Stimulated activated CD8-positive, alpha-beta memory T cell treated with anti-CD3 and anti-CD28 coated beads, Interleukin-2, amount 100 ng/mL, for 48 hours (primary cell): ENCODE measurements at regions not wholly inside any gene's neighbourhood (a gene's known extent, or its start where the extent isn't known, plus 50 kb on each side); places are given as distances from the start of the nearest gene placed in this dataset.
"Not testable (repeated sequence)": the region's sequence is repeated elsewhere in the genome, so short reads cannot be mapped to it uniquely, and the experiment has no call there.

Source experiments
- DNase-seq, 2 donors: peaks; one replicate each; pipeline ENCODE4 v3.0.0-alpha.2; 2020; ENCODE audit warnings: low read depth in 2 of 2

DNA sequence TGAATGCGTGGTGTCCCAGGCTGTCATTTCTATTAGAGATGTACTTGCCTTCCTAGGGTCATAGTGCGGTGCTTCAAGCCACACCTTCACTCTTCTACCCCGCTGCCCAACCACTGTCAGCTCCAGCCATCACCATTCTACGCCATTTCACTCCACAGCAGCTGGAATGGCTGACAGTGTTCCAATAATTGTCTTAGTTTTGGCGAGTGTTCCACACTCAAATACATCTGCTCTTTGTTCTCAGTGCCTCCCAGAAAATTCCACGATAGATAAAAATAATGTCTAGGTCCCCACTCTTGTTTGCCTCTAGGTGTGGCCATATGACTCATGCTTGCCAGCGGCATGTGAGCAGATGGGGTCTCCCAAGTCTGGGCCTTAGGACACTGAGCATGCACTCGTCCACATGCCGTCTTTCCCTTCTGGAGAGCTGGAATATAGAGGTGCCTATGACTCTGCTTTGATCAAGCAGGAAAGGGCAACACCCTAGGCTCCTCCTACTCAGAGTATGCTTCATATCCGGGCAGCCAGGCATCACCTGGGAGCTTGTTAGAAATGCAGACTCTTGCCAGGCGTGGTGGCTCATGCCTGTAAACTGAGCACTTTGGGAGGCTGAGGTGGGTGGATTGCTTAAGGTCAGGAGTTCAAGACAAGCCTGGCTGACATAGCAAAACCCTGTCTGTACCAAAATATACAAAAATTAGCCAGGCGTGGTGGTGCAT, 163.0 kb downstream of the BRMS1L start:
- no peak for DNase-seq

DNA sequence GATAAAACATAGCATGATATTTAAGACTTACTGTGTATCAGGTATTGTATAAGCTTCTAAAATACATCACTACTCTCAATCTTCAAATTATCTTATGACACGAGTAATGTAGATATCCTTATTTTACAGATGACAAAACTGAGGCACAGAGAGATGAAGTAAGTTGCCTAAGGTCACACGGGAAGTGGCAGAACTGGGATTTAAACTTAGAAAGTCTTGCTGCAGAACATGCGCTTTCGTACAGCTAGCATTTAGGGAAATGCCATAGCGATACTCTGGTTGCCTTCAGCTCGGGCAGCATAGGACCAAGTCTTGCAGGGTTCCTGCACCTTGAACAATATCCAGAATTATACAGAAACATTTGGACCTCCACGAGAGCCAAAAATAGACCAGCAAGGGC, 162.4 kb downstream of the BRMS1L start:
- DNase-seq = no peak

- no peak for DNase-seq
Observed at GRCh38 chr14:35987731-35988130, 161.6 kb downstream of the BRMS1L start.

DNA sequence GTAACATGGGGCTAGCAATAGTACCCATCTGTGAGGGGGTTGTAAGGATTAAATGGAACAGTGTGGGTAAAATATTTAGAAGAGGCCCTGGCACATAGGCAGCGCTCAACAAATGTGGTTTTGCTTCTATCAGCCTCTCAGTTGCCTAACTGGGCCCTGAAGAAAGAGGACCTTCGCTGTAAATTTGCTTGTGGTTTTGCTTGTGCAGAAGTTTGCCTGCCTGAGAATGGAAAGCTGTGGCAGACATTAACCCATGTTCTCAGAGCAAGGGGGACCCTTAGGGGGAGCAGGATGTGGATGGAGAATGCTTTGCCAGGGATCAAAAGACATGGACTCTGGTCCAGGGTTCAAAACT, 160.1 kb downstream of the BRMS1L start:
- DNase-seq = no peak

DNA sequence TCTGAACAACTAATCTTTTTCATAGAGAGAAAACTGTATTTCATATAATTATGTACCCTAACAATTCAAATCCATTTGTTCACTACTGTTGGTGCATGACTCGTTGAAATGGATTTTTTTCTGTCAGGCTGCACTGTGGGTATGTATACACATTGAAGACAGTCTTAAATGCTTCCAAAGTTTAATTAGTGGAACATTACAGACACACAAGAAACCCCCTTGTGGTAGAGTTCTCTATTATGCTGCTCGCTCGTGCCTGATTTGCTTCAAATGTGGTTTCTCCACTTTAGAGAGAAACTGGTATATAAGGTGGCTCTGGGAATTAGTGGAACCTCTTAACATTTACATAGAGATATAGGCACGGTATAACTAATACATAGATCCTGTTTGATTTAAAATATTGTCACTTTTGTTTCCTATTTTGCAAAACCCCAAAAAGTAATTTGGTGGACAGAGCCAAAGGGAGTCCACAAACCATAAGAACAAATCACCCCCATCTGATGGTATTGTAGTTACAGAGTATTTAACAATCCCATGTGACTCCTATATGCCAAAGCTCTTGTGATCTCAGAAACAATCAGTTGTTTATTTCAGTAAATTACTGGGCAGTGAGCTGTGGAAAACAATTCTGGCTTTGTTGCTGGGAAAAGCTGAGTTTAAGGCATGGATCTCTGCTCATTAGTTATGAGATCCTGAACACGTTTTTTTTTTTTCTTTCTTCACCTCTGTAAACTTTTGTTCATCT, 159.5 kb downstream of the BRMS1L start:
- no peak for DNase-seq

- no peak for DNase-seq
Observed at GRCh38 chr14:35979531-35979930, 153.4 kb downstream of the BRMS1L start.

- no peak for DNase-seq
Observed at GRCh38 chr14:35978561-35978960, 152.4 kb downstream of the BRMS1L start.

- no peak for DNase-seq
Observed at GRCh38 chr14:35975814-35976213, 149.7 kb downstream of the BRMS1L start.

DNA sequence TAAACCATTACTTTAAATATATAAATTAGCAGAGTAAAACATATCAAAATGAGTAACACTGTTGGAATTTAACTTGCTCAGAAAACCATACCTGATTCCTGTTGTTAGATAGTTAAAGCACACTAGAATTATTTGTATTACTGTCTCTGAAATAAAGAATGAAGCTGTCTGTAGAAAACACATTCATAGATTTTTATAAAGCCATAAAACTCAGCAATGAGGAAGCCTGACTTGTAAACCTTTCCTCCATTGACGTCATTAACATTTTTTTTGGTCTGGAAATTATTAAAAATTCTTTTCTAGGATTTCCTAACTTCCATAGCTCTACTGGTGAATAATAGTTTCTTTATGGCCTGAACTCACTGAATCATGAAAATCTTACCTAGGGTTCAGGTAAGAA, 147.6 kb downstream of the BRMS1L start:
- no peak for DNase-seq

GRCh38 chr14:35971965-35972630, 146.0 kb downstream of the BRMS1L start:
- DNase-seq = no peak

DNA sequence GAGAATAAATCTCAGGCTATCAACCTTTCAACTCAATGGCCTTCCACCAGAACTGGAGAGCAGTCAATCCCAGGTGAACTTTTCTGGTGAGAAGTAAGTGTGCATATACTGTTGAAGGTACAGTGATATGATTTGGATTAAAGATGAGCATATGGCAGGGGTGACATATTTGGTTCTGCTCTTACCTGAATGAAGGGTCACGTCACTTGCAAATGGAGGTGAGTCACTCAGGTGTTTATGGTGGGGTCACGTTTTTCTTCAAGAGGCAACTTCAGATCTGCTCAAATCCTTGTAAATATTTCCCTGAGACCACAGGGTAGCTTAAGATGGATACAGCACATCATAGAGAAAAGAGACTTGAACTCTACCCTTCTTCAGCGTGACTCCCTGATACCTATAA, 143.2 kb downstream of the BRMS1L start:
- no peak for DNase-seq

DNA sequence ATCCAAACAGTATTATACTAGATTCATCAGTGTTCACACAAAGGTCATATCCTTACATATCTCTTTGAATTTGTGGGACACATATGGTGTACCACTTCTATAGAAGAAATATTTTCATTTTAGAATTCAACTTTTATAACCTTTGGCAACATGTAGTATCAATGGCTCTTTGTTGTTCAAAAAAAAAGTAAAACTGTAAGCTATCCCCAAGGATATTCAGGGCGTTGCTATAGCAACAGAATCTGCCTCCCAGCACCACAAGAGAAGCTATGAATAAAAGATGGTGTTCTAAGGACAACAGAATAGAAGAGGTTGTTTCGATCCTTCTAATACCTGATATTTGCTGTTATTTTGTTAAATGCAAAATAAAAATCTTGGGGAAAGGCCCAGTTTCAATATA, 139.3 kb downstream of the BRMS1L start:
- DNase-seq = no peak

DNA sequence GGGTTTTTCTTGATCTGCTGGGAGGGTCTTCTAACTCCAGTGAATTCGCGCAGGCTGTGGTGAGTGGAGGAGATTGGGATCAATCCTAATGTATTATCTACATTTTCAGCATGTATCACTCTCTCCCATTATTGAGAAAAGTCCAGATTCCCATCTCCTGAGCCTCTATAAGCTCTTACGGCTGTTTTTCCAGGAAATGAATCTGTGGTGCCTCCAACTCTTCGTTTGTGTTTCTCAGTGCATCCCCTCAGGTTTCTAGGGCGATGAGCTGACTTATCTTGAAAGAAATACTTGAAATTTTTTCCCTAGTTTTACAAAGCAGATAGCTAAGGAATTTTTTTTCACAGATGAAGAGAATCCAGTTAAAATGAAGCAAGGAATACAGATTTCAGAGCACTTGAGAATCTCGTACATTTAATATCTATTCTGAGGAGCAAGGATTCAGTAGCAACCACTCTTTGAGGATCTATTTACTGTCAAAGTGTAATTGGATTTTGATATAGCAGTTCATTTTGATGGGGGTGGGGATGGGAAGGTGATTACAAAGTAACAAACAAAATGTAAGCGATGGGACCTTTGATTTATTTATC, 138.7 kb downstream of the BRMS1L start:
- no peak for DNase-seq

DNA sequence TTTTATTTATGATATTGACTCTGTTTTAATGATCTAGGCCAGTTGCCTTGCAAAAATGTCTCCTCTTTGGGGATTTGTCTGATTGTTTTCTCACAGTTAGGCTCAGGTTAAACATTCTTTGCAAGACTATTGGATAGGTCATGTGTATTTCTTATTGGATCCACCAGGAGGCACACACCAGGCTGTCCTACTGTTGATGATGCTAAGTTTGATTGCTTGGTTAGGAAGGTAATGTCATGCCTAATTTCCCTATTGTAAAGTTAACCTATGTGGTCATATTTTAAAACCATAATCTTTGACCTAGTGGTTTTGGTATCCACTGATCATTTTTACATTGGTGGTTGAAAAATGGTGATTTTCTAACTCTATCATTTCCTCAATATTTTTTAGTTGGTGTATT, 137.1 kb downstream of the BRMS1L start:
- no peak for DNase-seq

DNA sequence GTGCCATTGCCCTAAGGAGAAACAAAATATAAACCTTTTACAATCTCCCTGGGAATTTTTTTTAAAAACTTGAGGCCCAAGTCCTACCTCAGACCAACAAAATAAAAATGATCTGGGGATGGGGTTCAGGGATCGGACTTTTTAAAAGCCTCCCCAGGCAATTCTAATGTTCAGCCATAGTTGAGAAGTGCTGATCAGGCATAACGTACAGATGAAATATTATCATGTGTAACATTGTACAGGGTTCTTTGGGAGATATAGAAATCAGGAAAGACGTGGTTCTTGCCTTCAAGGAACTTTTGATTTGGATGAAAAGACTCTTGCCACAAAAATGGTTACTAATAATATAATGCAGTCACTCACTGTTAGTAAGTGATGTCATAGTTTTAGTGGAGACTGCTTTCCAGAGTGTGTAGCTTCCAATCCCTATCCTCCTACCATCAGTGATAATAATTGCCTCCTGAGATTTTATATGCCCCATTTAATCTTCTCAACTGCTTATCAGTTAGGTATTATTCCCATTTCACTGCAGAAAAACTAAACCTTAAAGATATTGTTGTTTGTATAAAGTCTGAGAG, 135.6 kb downstream of the BRMS1L start:
- no peak for DNase-seq

- no peak for DNase-seq
Observed at GRCh38 chr14:35959835-35960234, 133.7 kb downstream of the BRMS1L start.

- DNase-seq = no peak
Observed at GRCh38 chr14:35958499-35958898, 132.4 kb downstream of the BRMS1L start.

DNA sequence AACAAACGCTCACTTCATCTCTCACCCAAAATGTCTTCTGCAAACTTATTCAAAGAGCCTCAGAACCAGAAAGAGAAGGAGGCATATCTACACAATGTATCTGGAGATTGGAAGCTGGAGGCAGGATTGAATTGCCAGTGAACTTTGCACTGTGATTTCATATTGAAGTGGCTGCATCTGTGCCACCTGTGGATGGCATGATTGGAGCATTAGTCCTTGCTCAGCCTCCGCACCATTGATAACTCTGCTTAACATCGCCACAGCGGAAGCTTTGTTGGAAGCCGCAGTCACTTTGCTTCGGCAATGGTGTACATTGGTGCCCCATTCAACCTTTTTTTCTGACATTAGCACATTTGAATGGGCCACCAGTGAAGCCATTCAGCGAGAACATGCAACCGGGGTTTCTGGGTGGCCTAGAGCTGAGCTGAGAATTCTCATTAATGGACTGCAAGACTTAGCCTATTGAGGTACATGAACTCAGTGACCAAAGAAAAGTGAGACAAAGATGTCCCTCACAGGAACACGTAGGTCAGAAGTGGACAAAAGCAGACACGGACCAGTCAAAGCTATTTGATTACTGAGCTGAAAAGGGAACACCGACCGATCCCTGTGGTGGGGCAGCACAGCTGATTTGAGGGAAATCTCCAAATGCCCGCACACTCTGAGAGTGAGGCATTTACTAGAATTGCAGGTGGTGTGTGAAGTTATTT, 130.4 kb downstream of the BRMS1L start:
- no peak for DNase-seq

DNA sequence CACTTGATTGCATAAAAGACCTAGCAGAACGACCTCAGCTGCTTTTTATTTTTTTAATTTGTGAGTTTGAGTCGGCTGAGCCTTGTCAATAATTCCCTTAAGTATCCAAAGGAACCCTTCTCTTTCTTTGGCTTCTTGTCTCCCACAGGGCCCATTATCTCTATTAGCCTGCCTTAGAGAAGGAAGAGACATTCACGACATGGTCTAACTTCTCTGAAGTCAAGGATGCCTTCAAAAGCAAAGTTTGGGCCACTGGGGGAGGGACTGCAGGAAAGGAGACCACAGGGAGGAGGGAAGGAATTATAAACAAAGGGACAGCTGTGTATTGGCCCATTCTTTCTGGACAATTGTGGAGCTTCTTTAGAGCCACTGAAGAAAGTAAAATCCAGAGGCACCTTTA, 126.4 kb downstream of the BRMS1L start:
- no peak for DNase-seq

- no peak for DNase-seq
Observed at GRCh38 chr14:35949920-35950513, 123.9 kb downstream of the BRMS1L start.

GRCh38 chr14:35947983-35948382, 121.8 kb downstream of the BRMS1L start:
- not testable (repeated sequence) for DNase-seq
